HEK293T (cell line): ENCODE measurements at regions not wholly inside any gene's neighbourhood (a gene's known extent, or its start where the extent isn't known, plus 50 kb on each side); places are given as distances from the start of the nearest gene placed in this dataset.

ENCODE experiments used
- BHLHE40 ChIP-seq: fragments of 450-650 bp; IDR thresholded peaks from 2 replicates; pipeline ENCODE4 v1.6.1; 2016; ENCODE audit warnings: mild to moderate bottlenecking, moderate library complexity, borderline replicate concordance
- FOXM1 ChIP-seq: fragments of 450-650 bp; IDR thresholded peaks from 2 replicates; pipeline ENCODE4 v1.6.1; 2017; ENCODE audit warnings: mild to moderate bottlenecking, borderline replicate concordance
- PKNOX1 ChIP-seq: fragments of 450-650 bp; IDR thresholded peaks from 2 replicates; pipeline ENCODE4 v1.6.1; 2016

GRCh38 chr10:124212702-124213101, 119.3 kb upstream of the CHST15 start:
- no peak for TF ChIP-seq PKNOX1
- TF ChIP-seq BHLHE40: no peak
- TF ChIP-seq FOXM1: no peak
